Caco-2 (cell line): ENCODE measurements at regions not wholly inside any gene's neighbourhood (a gene's known extent, or its start where the extent isn't known, plus 50 kb on each side); places are given as distances from the start of the nearest gene placed in this dataset.
"Not testable (repeated sequence)": the region's sequence is repeated elsewhere in the genome, so short reads cannot be mapped to it uniquely, and the experiment has no call there.

Experiments used
- BruUV-seq: library from RNA; stranded (reverse); fragments of 400-500 nt; replicated peaks from 2 replicates; lab custom pipeline; 2021; lab: Mats Ljungman, UMichigan
- CTCF ChIA-PET: fragments of 300-600 bp; sonication (Branson Sonifier 250); formaldehyde crosslinking; loops from one replicate; lab custom pipeline; 2022; ENCODE audit warnings: antibody characterized with exemption; lab: Charles Lee
- POLR2A ChIA-PET: fragments of 300-600 bp; sonication (Branson Sonifier 250); formaldehyde crosslinking; loops from one replicate; lab custom pipeline; 2022; ENCODE audit warnings: antibody characterized with exemption; lab: Charles Lee
- DNase-seq, 2 experiments: peaks; one replicate each; pipeline versions ENCODE4 v3.0.0 to v3.0.0-alpha.2; 2020 to 2022
- H3K27me3 ChIP-seq: replicated peaks from 2 replicates; pipeline ENCODE4 v1.6.0; 2011; ENCODE audit warnings: low read length; ENCODE audit not compliant: control insufficient read depth, insufficient read depth
- H3K36me3 ChIP-seq: 2 replicates; pipeline ENCODE4 v1.5.1; 2011; ENCODE audit warnings: low read length; ENCODE audit not compliant: control insufficient read depth, insufficient read depth
- H3K4me1 ChIP-seq: fragments of 250-450 bp; sonication (Bioruptor Pico); 2 replicates; pipeline ENCODE4 v1.5.1; 2020; ENCODE audit warnings: mild to moderate bottlenecking
- H3K4me3 ChIP-seq: 2 replicates; pipeline ENCODE4 v1.5.1; 2011; ENCODE audit warnings: low read depth, mild to moderate bottlenecking, control low read depth, low read length
- H3K9me3 ChIP-seq: fragments of 250-450 bp; sonication (Bioruptor Pico); 2 replicates; pipeline ENCODE4 v1.5.1; 2020; ENCODE audit warnings: mild to moderate bottlenecking, moderate library complexity
- H3K27ac Mint-ChIP-seq: one replicate; pipeline ENCODE4 v1.8.0; 2022; ENCODE audit warnings: mixed read lengths; ENCODE audit not compliant: unreplicated experiment
- H3K27me3 Mint-ChIP-seq: one replicate; pipeline ENCODE4 v1.8.0; 2022; ENCODE audit warnings: mixed read lengths; ENCODE audit not compliant: insufficient read depth, unreplicated experiment
- H3K36me3 Mint-ChIP-seq: one replicate; pipeline ENCODE4 v1.8.0; 2022; ENCODE audit warnings: mild to moderate bottlenecking, mixed read lengths; ENCODE audit not compliant: insufficient read depth, unreplicated experiment
- H3K4me1 Mint-ChIP-seq: one replicate; pipeline ENCODE4 v1.8.0; 2022; ENCODE audit warnings: low read depth, mixed read lengths; ENCODE audit not compliant: unreplicated experiment
- H3K4me3 Mint-ChIP-seq: one replicate; pipeline ENCODE4 v1.8.0; 2022; ENCODE audit warnings: mild to moderate bottlenecking, moderate library complexity, mixed read lengths; ENCODE audit not compliant: unreplicated experiment
- H3K9me3 Mint-ChIP-seq: one replicate; pipeline ENCODE4 v1.8.0; 2022; ENCODE audit warnings: mixed read lengths; ENCODE audit not compliant: unreplicated experiment
- intact Hi-C: fragments of 100-400 bp; cut with micrococcal nuclease; formaldehyde crosslinking; loops from one replicate; pipeline ENCODE4 v1.10.0; 2022; ENCODE audit not compliant: unreplicated experiment
- TF ChIP-seq, protein P1 (sequence below), 2 experiments: fragments of 200-600 bp in 1 of 2; IDR thresholded peaks; 1 replicate in 1 of 2; 2 replicates in 1 of 2; pipeline versions ENCODE4 v1.5.1 to v1.8.0; 2011 to 2022; ENCODE audit warnings: antibody characterized with exemption in 1 of 2, control low read depth in 1 of 2, inconsistent platforms in 1 of 2, low read depth in 1 of 2, low read length in 1 of 2, mild to moderate bottlenecking in 1 of 2, moderate library complexity in 1 of 2; ENCODE audit not compliant: insufficient read depth in 1 of 2, severe bottlenecking in 1 of 2, unreplicated experiment in 1 of 2

DNA sequence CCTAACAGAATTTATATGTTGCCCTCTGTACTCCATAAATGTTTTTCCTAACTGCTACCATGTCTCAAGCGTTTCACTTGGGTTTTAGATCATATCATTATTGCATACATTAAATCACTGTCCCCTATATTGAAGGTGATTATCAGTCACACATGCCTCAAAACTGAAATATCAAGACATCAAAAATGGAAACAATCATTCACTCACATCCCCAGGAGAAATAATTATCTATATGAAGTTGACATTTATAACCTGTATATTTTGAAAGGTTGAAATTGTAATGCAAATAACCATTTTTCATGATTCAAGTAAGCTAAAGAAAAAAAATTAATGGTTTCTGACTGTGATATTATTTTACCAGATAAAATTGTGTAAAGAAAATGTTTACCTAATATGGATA is 1695.0 kb downstream of the SLITRK1 start:
- H3K36me3 ChIP-seq: no peaks in the 10 kb centered on the region
- no peaks in the 10 kb centered on the region for H3K27me3 ChIP-seq
- Mint-ChIP-seq H3K36me3 (no peaks in the 10 kb centered on the region), H3K9me3 (no peaks in the 10 kb centered on the region), H3K4me1 (no peaks in the 10 kb centered on the region), H3K27ac (no peak overlapping the region), H3K4me3 (no peak overlapping the region), H3K27me3 (no peaks in the 10 kb centered on the region)
- ChIA-PET POLR2A (no interaction called here), CTCF (no interaction called here)
- no peaks in the 10 kb centered on the region for H3K9me3 ChIP-seq
- DNase-seq: no peak
- H3K4me3 ChIP-seq: no peak overlapping the region
- H3K4me1 ChIP-seq: no peaks in the 10 kb centered on the region
- TF ChIP-seq, protein P1, sequence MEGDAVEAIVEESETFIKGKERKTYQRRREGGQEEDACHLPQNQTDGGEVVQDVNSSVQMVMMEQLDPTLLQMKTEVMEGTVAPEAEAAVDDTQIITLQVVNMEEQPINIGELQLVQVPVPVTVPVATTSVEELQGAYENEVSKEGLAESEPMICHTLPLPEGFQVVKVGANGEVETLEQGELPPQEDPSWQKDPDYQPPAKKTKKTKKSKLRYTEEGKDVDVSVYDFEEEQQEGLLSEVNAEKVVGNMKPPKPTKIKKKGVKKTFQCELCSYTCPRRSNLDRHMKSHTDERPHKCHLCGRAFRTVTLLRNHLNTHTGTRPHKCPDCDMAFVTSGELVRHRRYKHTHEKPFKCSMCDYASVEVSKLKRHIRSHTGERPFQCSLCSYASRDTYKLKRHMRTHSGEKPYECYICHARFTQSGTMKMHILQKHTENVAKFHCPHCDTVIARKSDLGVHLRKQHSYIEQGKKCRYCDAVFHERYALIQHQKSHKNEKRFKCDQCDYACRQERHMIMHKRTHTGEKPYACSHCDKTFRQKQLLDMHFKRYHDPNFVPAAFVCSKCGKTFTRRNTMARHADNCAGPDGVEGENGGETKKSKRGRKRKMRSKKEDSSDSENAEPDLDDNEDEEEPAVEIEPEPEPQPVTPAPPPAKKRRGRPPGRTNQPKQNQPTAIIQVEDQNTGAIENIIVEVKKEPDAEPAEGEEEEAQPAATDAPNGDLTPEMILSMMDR (IDR thresholded peaks at IDR 0.05; ENCODE audit: insufficient read depth in 1 of 2, low read depth in 1 of 2, low read length in 1 of 2, severe bottlenecking in 1 of 2, unreplicated experiment in 1 of 2): no peak
- no TSS peak for BruUV-seq
- intact Hi-C loops: no loop called here

DNA sequence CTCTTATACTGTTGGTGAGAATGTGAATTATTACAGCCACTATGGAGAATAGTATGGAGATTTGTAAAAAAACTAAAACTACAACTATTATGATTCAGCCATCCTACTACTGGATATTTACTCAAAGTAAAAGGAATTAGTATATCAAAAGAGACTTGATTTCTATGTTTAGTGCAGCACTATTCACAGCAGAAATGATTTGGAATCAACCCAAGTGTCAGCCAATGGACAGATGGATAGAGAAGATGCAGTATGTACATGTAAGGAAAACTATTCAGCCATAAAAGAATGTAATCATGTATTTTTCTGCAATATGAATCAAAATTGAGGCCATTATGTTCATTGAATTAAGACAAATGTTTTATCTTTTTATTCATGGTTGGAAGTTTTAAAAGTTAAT is 1705.5 kb downstream of the SLITRK1 start:
- Mint-ChIP-seq H3K9me3 (no peaks in the 10 kb centered on the region), H3K27me3 (no peaks in the 10 kb centered on the region), H3K27ac (no peak overlapping the region), H3K4me3 (no peak overlapping the region), H3K36me3 (no peaks in the 10 kb centered on the region), H3K4me1 (no peaks in the 10 kb centered on the region)
- intact Hi-C loops: no loop called here
- ChIA-PET CTCF (no interaction called here), POLR2A (no interaction called here)
- TF ChIP-seq, protein P1 (IDR thresholded peaks at IDR 0.05; ENCODE audit: insufficient read depth in 1 of 2, low read depth in 1 of 2, low read length in 1 of 2, severe bottlenecking in 1 of 2, unreplicated experiment in 1 of 2): no peak
- H3K9me3 ChIP-seq: no peaks in the 10 kb centered on the region
- no TSS peak for BruUV-seq
- H3K4me1 ChIP-seq: no peaks in the 10 kb centered on the region
- no peak overlapping the region for H3K4me3 ChIP-seq
- H3K27me3 ChIP-seq: no peaks in the 10 kb centered on the region
- no peak for DNase-seq
- no peaks in the 10 kb centered on the region for H3K36me3 ChIP-seq

DNA sequence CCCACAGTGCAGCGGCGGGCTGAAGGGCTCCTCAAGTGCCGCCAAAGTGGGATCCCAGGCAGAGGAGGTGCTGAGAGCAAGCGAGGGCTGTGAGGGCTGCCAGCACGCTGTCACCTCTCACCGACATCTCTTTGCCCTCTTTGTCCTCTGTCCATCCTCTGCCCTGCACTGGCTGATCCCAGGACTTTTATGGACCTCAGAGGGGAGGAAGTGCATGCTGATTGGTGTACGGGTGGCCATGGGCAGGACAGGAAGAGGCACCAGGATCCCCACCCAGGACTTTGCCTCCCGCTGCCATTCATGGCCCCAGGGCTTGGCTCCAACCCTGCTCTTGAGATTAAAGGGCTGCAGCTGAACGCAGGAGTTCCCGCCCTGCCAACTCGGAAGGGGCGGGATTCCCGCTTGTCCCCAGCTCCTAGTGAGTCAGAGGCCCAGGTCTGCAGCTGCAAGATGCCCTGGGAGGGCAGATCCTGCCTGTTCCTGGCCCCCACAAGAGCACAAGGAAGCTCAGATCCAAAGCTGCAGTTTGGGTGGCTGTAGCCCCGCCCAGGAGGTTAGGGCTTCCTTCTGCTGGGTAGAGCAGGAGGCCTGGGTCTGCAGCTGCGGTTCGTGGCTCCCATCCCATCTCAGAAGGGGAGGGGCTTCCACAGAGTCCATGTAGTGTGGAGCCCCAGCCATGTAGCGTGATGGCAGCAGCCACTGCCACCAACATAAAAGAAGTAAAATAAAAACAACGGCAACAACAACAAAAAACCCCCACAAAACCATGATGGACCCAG is 1716.7 kb downstream of the SLITRK1 start:
- Mint-ChIP-seq H3K27me3 (peaks cover 4% of the 10 kb centered on the region), H3K4me3 (no peak overlapping the region), H3K27ac (no peak overlapping the region), H3K9me3 (no peaks in the 10 kb centered on the region), H3K4me1 (no peaks in the 10 kb centered on the region), H3K36me3 (no peaks in the 10 kb centered on the region)
- intact Hi-C loops: no loop called here
- H3K4me1 ChIP-seq: no peaks in the 10 kb centered on the region
- H3K9me3 ChIP-seq: no peaks in the 10 kb centered on the region
- POLR2A ChIA-PET: no interaction called here
- no TSS peak for BruUV-seq
- DNase-seq: no peak
- TF ChIP-seq, protein P1 (IDR thresholded peaks at IDR 0.05; ENCODE audit: insufficient read depth in 1 of 2, low read depth in 1 of 2, low read length in 1 of 2, severe bottlenecking in 1 of 2, unreplicated experiment in 1 of 2): no peak
- H3K4me3 ChIP-seq: no peak overlapping the region
- CTCF ChIA-PET: no interaction called here
- no peaks in the 10 kb centered on the region for H3K27me3 ChIP-seq
- no peaks in the 10 kb centered on the region for H3K36me3 ChIP-seq

DNA sequence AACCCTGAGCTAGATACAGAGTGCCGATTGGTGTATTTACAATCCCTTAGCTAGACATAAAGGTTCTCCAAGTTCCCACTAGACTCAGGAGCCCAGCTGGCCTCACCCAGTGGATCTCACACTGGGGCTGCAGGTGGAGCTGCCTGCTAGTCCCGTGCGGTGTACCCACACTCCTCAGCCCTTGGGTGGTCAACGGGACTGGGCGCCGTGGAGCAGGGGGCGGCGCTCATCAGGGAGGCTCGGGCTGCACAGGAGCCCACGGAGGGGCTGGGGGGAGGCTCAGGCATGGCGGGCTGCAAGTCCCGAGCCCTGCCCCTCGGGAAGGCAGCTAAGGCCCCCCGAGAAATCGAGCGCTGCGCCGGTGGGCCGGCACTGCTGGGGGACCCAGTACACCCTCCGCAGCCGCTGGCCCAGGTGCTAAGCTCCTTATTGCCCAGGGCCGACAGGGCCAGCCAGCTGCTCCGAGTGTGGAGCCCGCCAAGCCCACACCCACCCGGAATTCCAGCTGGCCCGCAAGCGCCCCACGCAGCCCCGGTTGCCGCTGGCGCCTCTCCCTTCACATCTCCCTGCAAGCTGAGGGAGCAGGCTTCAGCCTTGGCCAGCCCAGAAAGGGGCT is 1717.4 kb downstream of the SLITRK1 start:
- H3K9me3 ChIP-seq, H3K9me3 Mint-ChIP-seq, H3K36me3 ChIP-seq, CTCF ChIA-PET, H3K27me3 Mint-ChIP-seq, H3K4me1 ChIP-seq, intact Hi-C loops, H3K4me1 Mint-ChIP-seq, H3K4me3 ChIP-seq, H3K27me3 ChIP-seq, DNase-seq, H3K27ac Mint-ChIP-seq, H3K36me3 Mint-ChIP-seq, H3K4me3 Mint-ChIP-seq, POLR2A ChIA-PET, BruUV-seq: not testable (repeated sequence)
